ENCODE measurements at regions not wholly inside any gene's neighbourhood (a gene's known extent, or its start where the extent isn't known, plus 50 kb on each side); places are given as distances from the start of the nearest gene placed in this dataset.

GRCh38 chr16:17574256-17574655 is 103.5 kb upstream of the XYLT1 start:
- in situ Hi-C loops (cut with MboI; ENCODE audit: low pct_unique_long_range_greater_than_20kb, low sequenced_read_pairs, unreplicated experiment): no loop called here
- DNase-seq (ENCODE audit: low spot score): no peak
- TF ChIP-seq, protein P1, sequence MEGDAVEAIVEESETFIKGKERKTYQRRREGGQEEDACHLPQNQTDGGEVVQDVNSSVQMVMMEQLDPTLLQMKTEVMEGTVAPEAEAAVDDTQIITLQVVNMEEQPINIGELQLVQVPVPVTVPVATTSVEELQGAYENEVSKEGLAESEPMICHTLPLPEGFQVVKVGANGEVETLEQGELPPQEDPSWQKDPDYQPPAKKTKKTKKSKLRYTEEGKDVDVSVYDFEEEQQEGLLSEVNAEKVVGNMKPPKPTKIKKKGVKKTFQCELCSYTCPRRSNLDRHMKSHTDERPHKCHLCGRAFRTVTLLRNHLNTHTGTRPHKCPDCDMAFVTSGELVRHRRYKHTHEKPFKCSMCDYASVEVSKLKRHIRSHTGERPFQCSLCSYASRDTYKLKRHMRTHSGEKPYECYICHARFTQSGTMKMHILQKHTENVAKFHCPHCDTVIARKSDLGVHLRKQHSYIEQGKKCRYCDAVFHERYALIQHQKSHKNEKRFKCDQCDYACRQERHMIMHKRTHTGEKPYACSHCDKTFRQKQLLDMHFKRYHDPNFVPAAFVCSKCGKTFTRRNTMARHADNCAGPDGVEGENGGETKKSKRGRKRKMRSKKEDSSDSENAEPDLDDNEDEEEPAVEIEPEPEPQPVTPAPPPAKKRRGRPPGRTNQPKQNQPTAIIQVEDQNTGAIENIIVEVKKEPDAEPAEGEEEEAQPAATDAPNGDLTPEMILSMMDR (IDR thresholded peaks at IDR 0.05; ENCODE audit: extremely low read depth, insufficient read depth, missing control alignments): no peak

DNA sequence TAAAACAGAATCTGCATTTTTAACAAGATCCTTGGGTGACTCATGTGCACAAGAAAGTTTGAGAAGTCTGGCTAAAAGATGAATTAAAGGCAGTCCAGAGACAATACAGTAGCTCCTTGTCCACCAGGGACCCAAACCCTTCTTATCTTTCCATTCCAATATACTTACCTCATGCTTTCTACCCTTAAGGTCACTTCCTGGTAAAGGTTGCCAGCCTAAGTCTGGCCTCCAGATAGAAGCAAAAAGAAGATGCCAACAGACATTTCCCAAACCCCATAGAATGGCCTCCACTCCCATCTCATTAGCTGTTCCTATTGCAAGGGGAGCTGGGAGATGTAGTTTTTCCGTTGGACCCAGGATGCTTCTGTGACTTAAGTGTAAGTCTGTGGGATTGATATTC is 101.4 kb upstream of the XYLT1 start:
- TF ChIP-seq, protein P1 (IDR thresholded peaks at IDR 0.05; ENCODE audit: extremely low read depth, insufficient read depth, missing control alignments): no peak
- in situ Hi-C loops (cut with MboI; ENCODE audit: low pct_unique_long_range_greater_than_20kb, low sequenced_read_pairs, unreplicated experiment): no loop called here
- DNase-seq (ENCODE audit: low spot score): no peak

GRCh38 chr16:17571499-17572093 is 100.8 kb upstream of the XYLT1 start:
- TF ChIP-seq, protein P1 (IDR thresholded peaks at IDR 0.05; ENCODE audit: extremely low read depth, insufficient read depth, missing control alignments): no peak
- no peak for DNase-seq (ENCODE audit: low spot score)
- in situ Hi-C loops (cut with MboI; ENCODE audit: low pct_unique_long_range_greater_than_20kb, low sequenced_read_pairs, unreplicated experiment): no loop called here

DNA sequence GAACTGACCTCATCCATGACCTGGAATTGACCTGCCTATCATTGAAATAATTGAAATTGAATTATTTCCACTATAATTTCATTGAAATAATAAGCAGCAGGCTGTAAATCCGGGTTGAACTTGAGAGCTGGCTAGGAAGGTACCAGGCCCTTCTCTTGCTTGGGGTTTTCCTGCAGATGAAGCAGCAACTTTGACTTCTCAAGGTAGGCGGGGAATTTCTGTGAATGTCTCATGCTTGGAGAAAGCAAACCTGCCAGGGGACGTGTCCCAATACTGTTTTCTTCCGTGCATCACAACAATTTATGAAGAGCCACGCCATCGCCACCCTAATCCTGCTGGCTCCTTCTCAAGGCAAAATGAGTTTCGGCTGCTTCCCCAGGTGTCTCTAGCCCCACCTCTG is 97.5 kb upstream of the XYLT1 start:
- in situ Hi-C loops (cut with MboI; ENCODE audit: low pct_unique_long_range_greater_than_20kb, low sequenced_read_pairs, unreplicated experiment): no loop called here
- DNase-seq (ENCODE audit: low spot score): no peak
- TF ChIP-seq, protein P1 (IDR thresholded peaks at IDR 0.05; ENCODE audit: extremely low read depth, insufficient read depth, missing control alignments): no peak

DNA sequence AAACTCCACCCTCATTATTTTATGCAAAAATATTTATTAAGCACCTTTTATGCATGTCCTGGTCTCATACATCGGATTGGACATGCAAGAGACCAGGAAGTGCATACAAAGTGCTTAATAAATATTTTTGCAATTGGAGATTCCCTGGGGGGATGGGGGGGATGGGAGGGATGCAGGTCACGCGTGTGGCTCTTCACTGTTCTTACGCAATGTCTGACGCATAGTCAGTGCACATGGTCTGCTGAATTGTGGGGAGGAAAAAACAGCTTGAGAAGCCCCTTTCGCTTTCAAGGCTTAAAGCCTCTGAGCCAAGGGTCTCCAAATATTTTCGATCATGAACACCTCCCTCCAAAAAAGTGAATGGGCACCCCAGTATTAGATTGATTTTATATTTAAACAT is 96.7 kb upstream of the XYLT1 start:
- TF ChIP-seq, protein P1 (IDR thresholded peaks at IDR 0.05; ENCODE audit: extremely low read depth, insufficient read depth, missing control alignments): no peak

DNA sequence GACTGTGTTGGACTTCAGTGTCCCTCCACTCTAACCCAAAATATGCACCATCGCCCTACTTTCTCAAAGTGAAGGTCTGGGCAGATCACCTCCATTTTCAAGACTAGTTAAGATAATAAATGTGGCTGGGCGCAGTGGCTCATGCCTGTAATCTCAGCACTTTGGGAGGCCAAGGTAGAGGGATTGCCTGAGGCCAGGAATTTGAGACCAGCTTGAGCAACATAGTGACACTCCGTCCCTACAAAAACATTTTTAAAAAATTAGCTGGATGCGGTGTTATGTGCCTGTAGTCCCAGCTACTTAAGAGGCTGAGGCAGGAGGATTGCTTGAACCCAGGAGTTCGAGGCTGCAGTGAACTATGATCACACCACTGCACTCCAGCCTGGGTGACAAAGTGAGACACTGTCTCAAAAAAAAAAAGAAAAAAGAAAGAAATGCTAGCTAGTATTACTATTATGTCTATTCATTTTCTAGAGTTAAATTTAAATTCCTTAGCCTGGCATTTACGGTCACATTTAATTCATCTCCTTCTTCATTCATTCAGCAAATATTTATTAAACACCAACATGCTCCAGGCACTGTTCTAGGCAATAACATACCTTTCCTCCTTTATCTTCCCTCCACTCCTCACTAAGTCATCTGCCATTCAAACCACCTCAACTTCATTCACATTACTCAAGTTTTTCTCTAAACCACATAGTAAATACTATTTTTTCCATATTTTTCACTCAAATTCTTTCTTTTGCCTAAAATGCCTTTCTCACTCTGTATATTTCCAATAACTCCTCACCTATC is 96.1 kb upstream of the XYLT1 start:
- TF ChIP-seq, protein P1 (IDR thresholded peaks at IDR 0.05; ENCODE audit: extremely low read depth, insufficient read depth, missing control alignments): no peak
- DNase-seq (ENCODE audit: low spot score): no peak
- in situ Hi-C loops (cut with MboI; ENCODE audit: low pct_unique_long_range_greater_than_20kb, low sequenced_read_pairs, unreplicated experiment): no loop called here

More for the DNA sequence above, 96.7 kb upstream of the XYLT1 start:
- in situ Hi-C loops (cut with MboI; ENCODE audit: low pct_unique_long_range_greater_than_20kb, low sequenced_read_pairs, unreplicated experiment): no loop called here
- no peak for DNase-seq (ENCODE audit: low spot score)

All from GM13977 (cell line).